Globus pallidus (tissue), 1 donor: ENCODE measurements at regions not wholly inside any gene's neighbourhood (a gene's known extent, or its start where the extent isn't known, plus 50 kb on each side); places are given as distances from the start of the nearest gene placed in this dataset.

Experiments used
- DNase-seq: peaks from one replicate; pipeline ENCODE4 v3.0.0-alpha.2; 2015; ENCODE audit warnings: low spot score

- no peak for DNase-seq
Measured at GRCh38 chr15:58235961-58236360, 97.8 kb downstream of the AQP9 start.

GRCh38 chr15:58240191-58240932 is 102.2 kb downstream of the AQP9 start:
- no peak for DNase-seq

- DNase-seq = no peak
Measured at GRCh38 chr15:58241872-58242271, 103.7 kb downstream of the AQP9 start.

- no peak for DNase-seq
Measured at GRCh38 chr15:58243070-58243469, 104.9 kb downstream of the AQP9 start.

- DNase-seq = no peak
Measured at GRCh38 chr15:58244536-58244935, 106.4 kb downstream of the AQP9 start.

GRCh38 chr15:58246041-58246440 is 107.9 kb downstream of the AQP9 start:
- DNase-seq = no peak

GRCh38 chr15:58247855-58248842 is 110.0 kb downstream of the AQP9 start:
- peak; percentile 68 for DNase-seq

- no peak for DNase-seq
Measured at GRCh38 chr15:58249646-58250312, 111.6 kb downstream of the AQP9 start.

- no peak for DNase-seq
Measured at GRCh38 chr15:58252586-58253323, 114.6 kb downstream of the AQP9 start.

GRCh38 chr15:58257776-58258325 is 119.7 kb downstream of the AQP9 start:
- DNase-seq = no peak

- DNase-seq = no peak
Measured at GRCh38 chr15:58258501-58259292, 120.5 kb downstream of the AQP9 start.

GRCh38 chr15:58260205-58260724 is 122.1 kb downstream of the AQP9 start:
- DNase-seq = no peak

GRCh38 chr15:58260725-58261267 is 122.6 kb downstream of the AQP9 start:
- no peak for DNase-seq

GRCh38 chr15:58261368-58261767 is 123.2 kb downstream of the AQP9 start:
- DNase-seq = no peak

GRCh38 chr15:58264053-58264971 is 126.1 kb downstream of the AQP9 start:
- DNase-seq = no peak

- no peak for DNase-seq
Measured at GRCh38 chr15:58267051-58267450, 128.9 kb downstream of the AQP9 start.

GRCh38 chr15:58268746-58269267 is 130.6 kb downstream of the AQP9 start:
- no peak for DNase-seq
